Activated CD8-positive, alpha-beta T cell treated with anti-CD3 and anti-CD28 coated beads for 36 hours (primary cell): ENCODE measurements at regions not wholly inside any gene's neighbourhood (a gene's known extent, or its start where the extent isn't known, plus 50 kb on each side); places are given as distances from the start of the nearest gene placed in this dataset.

ENCODE experiments used
- ATAC-seq: fragments of 200-7000 bp; cut with Tn5 transposase; one replicate; pipeline ENCODE4 v1.10.0; 2021; ENCODE audit warnings: mild to moderate bottlenecking, moderate library complexity
- CTCF ChIA-PET: fragments of 350-600 bp; sonication (Branson Sonifier 250); formaldehyde crosslinking; loops from one replicate; lab custom pipeline; 2021; ENCODE audit warnings: antibody characterized with exemption; lab: Charles Lee
- POLR2A ChIA-PET: fragments of 350-600 bp; sonication (Branson Sonifier 250); formaldehyde crosslinking; loops from one replicate; lab custom pipeline; 2021; ENCODE audit warnings: antibody characterized with exemption; lab: Charles Lee
- DNase-seq: peaks from one replicate; pipeline ENCODE4 v3.0.0-alpha.2; 2020
- H3K27ac Mint-ChIP-seq: one replicate; pipeline ENCODE4 v1.8.0; 2021; ENCODE audit warnings: mild to moderate bottlenecking, mixed read lengths
- H3K27me3 Mint-ChIP-seq: one replicate; pipeline ENCODE4 v1.8.0; 2021; ENCODE audit warnings: mixed read lengths
- H3K36me3 Mint-ChIP-seq: one replicate; pipeline ENCODE4 v1.8.0; 2021; ENCODE audit warnings: low read depth, mixed read lengths
- H3K4me1 Mint-ChIP-seq: one replicate; pipeline ENCODE4 v1.8.0; 2021; ENCODE audit warnings: low read depth, mixed read lengths
- H3K4me3 Mint-ChIP-seq: one replicate; pipeline ENCODE4 v1.8.0; 2021; ENCODE audit warnings: mild to moderate bottlenecking, moderate library complexity, mixed read lengths
- H3K9me3 Mint-ChIP-seq: one replicate; pipeline ENCODE4 v1.8.0; 2021; ENCODE audit warnings: mixed read lengths
- CTCF ChIP-seq: fragments of 200-600 bp; IDR thresholded peaks from one replicate; pipeline ENCODE4 v1.8.0; 2022; ENCODE audit warnings: antibody characterized with exemption, mild to moderate bottlenecking
- intact Hi-C: fragments of 100-400 bp; cut with micrococcal nuclease; formaldehyde crosslinking; loops from one replicate; pipeline ENCODE4 v1.10.0; 2022

GRCh38 chr12:118467641-118468305 is 91.4 kb downstream of the SUDS3 start:
- Mint-ChIP-seq H3K4me3 (no peak overlapping the region), H3K36me3 (no peaks in the 10 kb centered on the region), H3K27me3 (peaks cover 6% of the 10 kb centered on the region), H3K27ac (no peak overlapping the region), H3K9me3 (no peaks in the 10 kb centered on the region), H3K4me1 (no peaks in the 10 kb centered on the region)
- ChIA-PET POLR2A (no interaction called here), CTCF (no interaction called here)
- TF ChIP-seq CTCF, result no peak
- no peak for ATAC-seq
- no peak for DNase-seq
- intact Hi-C loops, result no loop called here

GRCh38 chr12:118472940-118473339 is 96.6 kb downstream of the SUDS3 start:
- Mint-ChIP-seq H3K36me3 (no peaks in the 10 kb centered on the region), H3K4me3 (no peak overlapping the region), H3K27ac (no peak overlapping the region), H3K27me3 (peaks cover 6% of the 10 kb centered on the region), H3K9me3 (no peaks in the 10 kb centered on the region), H3K4me1 (no peaks in the 10 kb centered on the region)
- DNase-seq, result no peak
- ChIA-PET POLR2A (no interaction called here), CTCF (no interaction called here)
- no peak for TF ChIP-seq CTCF
- ATAC-seq, result no peak
- intact Hi-C loops, result no loop called here

GRCh38 chr12:118480235-118480634 is 103.9 kb downstream of the SUDS3 start:
- Mint-ChIP-seq H3K4me1 (no peaks in the 10 kb centered on the region), H3K27ac (no peak overlapping the region), H3K36me3 (no peaks in the 10 kb centered on the region), H3K27me3 (no peaks in the 10 kb centered on the region), H3K4me3 (no peak overlapping the region), H3K9me3 (no peaks in the 10 kb centered on the region)
- no peak for TF ChIP-seq CTCF
- CTCF ChIA-PET, result no interaction called here
- POLR2A ChIA-PET, result no interaction called here
- no peak for DNase-seq
- intact Hi-C loops, result no loop called here
- ATAC-seq, result no peak

- H3K36me3 Mint-ChIP-seq, result no peaks in the 10 kb centered on the region
- ChIA-PET CTCF (no interaction called here), POLR2A (no interaction called here)
- no peak for TF ChIP-seq CTCF
- H3K27ac Mint-ChIP-seq, result no peak overlapping the region
- no peak for ATAC-seq
- H3K4me1 Mint-ChIP-seq, result no peaks in the 10 kb centered on the region
- intact Hi-C loops, result no loop called here
- no peaks in the 10 kb centered on the region for H3K9me3 Mint-ChIP-seq
- peaks cover 4% of the 10 kb centered on the region for H3K27me3 Mint-ChIP-seq
- H3K4me3 Mint-ChIP-seq, result no peak overlapping the region
- DNase-seq, result no peak
Observed at GRCh38 chr12:118488034-118488433, 111.7 kb downstream of the SUDS3 start.

GRCh38 chr12:118493962-118494361 is 117.6 kb downstream of the SUDS3 start:
- POLR2A ChIA-PET, result no interaction called here
- no peak for TF ChIP-seq CTCF
- no peaks in the 10 kb centered on the region for H3K36me3 Mint-ChIP-seq
- CTCF ChIA-PET, result no interaction called here
- ATAC-seq (no peak), DNase-seq (no peak)
- no peak overlapping the region for H3K27ac Mint-ChIP-seq
- no peaks in the 10 kb centered on the region for H3K9me3 Mint-ChIP-seq
- H3K4me3 Mint-ChIP-seq, result no peak overlapping the region
- intact Hi-C loops, result no loop called here
- H3K4me1 Mint-ChIP-seq, result no peaks in the 10 kb centered on the region
- H3K27me3 Mint-ChIP-seq, result peaks cover 2% of the 10 kb centered on the region
